ENCODE measurements at regions not wholly inside any gene's neighbourhood (a gene's known extent, or its start where the extent isn't known, plus 50 kb on each side); places are given as distances from the start of the nearest gene placed in this dataset.
A peak's percentile ranks its signal among the peaks of the same experiment; 100 is the strongest.

- peak; percentile 49 for DNase-seq (ENCODE audit: low spot score)
These were observed 210.6 kb downstream of the TFCP2L1 start for GRCh38 chr2:121074293-121074932.

- peak; percentile 99 for DNase-seq (ENCODE audit: low spot score)
These were observed 209.9 kb downstream of the TFCP2L1 start for GRCh38 chr2:121075006-121075551.

- DNase-seq (ENCODE audit: low spot score), result peak; percentile 44
These were observed 209.1 kb downstream of the TFCP2L1 start for GRCh38 chr2:121075641-121076497.

GRCh38 chr2:121076498-121076820 is 208.5 kb downstream of the TFCP2L1 start:
- no peak for DNase-seq (ENCODE audit: low spot score)

- peak; percentile 71 for DNase-seq (ENCODE audit: low spot score)
These were observed 208.0 kb downstream of the TFCP2L1 start for GRCh38 chr2:121076885-121077549.

- DNase-seq (ENCODE audit: low spot score), result no peak
These were observed 206.1 kb downstream of the TFCP2L1 start for GRCh38 chr2:121078899-121079298.

GRCh38 chr2:121080013-121080772 is 204.8 kb downstream of the TFCP2L1 start:
- peak; percentile 49 for DNase-seq (ENCODE audit: low spot score)

- DNase-seq (ENCODE audit: low spot score), result no peak
These were observed 203.3 kb downstream of the TFCP2L1 start for GRCh38 chr2:121081701-121082100.

GRCh38 chr2:121082191-121082590 is 202.8 kb downstream of the TFCP2L1 start:
- DNase-seq (ENCODE audit: low spot score), result no peak

- DNase-seq (ENCODE audit: low spot score), result no peak
These were observed 200.8 kb downstream of the TFCP2L1 start for GRCh38 chr2:121084130-121084680.

- no peak for DNase-seq (ENCODE audit: low spot score)
These were observed 199.2 kb downstream of the TFCP2L1 start for GRCh38 chr2:121085801-121086200.

GRCh38 chr2:121086450-121086849 is 198.6 kb downstream of the TFCP2L1 start:
- no peak for DNase-seq (ENCODE audit: low spot score)

GRCh38 chr2:121087117-121087516 is 197.9 kb downstream of the TFCP2L1 start:
- DNase-seq (ENCODE audit: low spot score), result no peak

GRCh38 chr2:121088251-121089165 is 196.5 kb downstream of the TFCP2L1 start:
- no peak for DNase-seq (ENCODE audit: low spot score)

- DNase-seq (ENCODE audit: low spot score), result no peak
These were observed 195.9 kb downstream of the TFCP2L1 start for GRCh38 chr2:121089166-121089510.

GRCh38 chr2:121090088-121090715 is 194.8 kb downstream of the TFCP2L1 start:
- DNase-seq (ENCODE audit: low spot score), result no peak

- DNase-seq (ENCODE audit: low spot score), result no peak
These were observed 192.9 kb downstream of the TFCP2L1 start for GRCh38 chr2:121092095-121092494.

- no peak for DNase-seq (ENCODE audit: low spot score)
These were observed 191.3 kb downstream of the TFCP2L1 start for GRCh38 chr2:121093692-121094091.

- no peak for DNase-seq (ENCODE audit: low spot score)
These were observed 190.9 kb downstream of the TFCP2L1 start for GRCh38 chr2:121094101-121094500.

GRCh38 chr2:121094845-121095244 is 190.2 kb downstream of the TFCP2L1 start:
- DNase-seq (ENCODE audit: low spot score), result no peak

Data from A172 (cell line).